Mesenchymal stem cell (in vitro differentiated cells and primary cell): ENCODE measurements at regions not wholly inside any gene's neighbourhood (a gene's known extent, or its start where the extent isn't known, plus 50 kb on each side); places are given as distances from the start of the nearest gene placed in this dataset.

Experiments
- DNase-seq: peaks from one replicate; pipeline ENCODE4 v3.0.0-alpha.2; 2013
- H2AFZ ChIP-seq: one replicate; pipeline ENCODE4 v1.6.1; 2013; ENCODE audit warnings: low read depth, mild to moderate bottlenecking, control low read depth, inconsistent platforms, low read length, moderate library complexity
- H2AK5ac ChIP-seq: 2 replicates; pipeline ENCODE4 v1.6.1; 2013; ENCODE audit warnings: low read length, moderate library complexity, mild to moderate bottlenecking, inconsistent platforms; ENCODE audit not compliant: severe bottlenecking
- H2BK120ac ChIP-seq: one replicate; pipeline ENCODE4 v1.6.1; 2013; ENCODE audit warnings: low read depth, mild to moderate bottlenecking, inconsistent platforms, low read length, moderate library complexity
- H2BK12ac ChIP-seq, 2 experiments: one replicate each; pipeline ENCODE4 v1.6.1; 2013; ENCODE audit warnings: inconsistent platforms in 2 of 2, low read length in 2 of 2, mild to moderate bottlenecking in 2 of 2, moderate library complexity in 2 of 2, control low read depth in 1 of 2
- H2BK15ac ChIP-seq: one replicate; pipeline ENCODE4 v1.6.1; 2013; ENCODE audit warnings: mild to moderate bottlenecking, low read depth, inconsistent platforms; ENCODE audit not compliant: poor library complexity, severe bottlenecking
- H2BK5ac ChIP-seq: 2 replicates; pipeline ENCODE4 v1.6.1; 2013; ENCODE audit warnings: low read depth, mild to moderate bottlenecking, low read length, control low read depth, inconsistent platforms; ENCODE audit not compliant: poor library complexity, severe bottlenecking
- H3K14ac ChIP-seq, 2 experiments: one replicate each; pipeline ENCODE4 v1.6.1; 2013; ENCODE audit warnings: inconsistent platforms in 2 of 2, low read length in 2 of 2, control low read depth in 1 of 2, mild to moderate bottlenecking in 1 of 2, moderate library complexity in 1 of 2
- H3K18ac ChIP-seq, 2 experiments: one replicate each; pipeline ENCODE4 v1.6.1; 2013; ENCODE audit warnings: inconsistent platforms in 2 of 2, low read length in 2 of 2, control low read depth in 1 of 2, low read depth in 1 of 2, mild to moderate bottlenecking in 1 of 2
- H3K23ac ChIP-seq, 2 experiments: one replicate each; pipeline ENCODE4 v1.6.1; 2013; ENCODE audit warnings: inconsistent platforms in 2 of 2, low read length in 2 of 2, mild to moderate bottlenecking in 2 of 2, moderate library complexity in 2 of 2, control low read depth in 1 of 2
- H3K27ac ChIP-seq: 2 replicates; pipeline ENCODE4 v1.5.1; 2013; ENCODE audit warnings: mild to moderate bottlenecking, moderate library complexity, low read length, control low read depth, inconsistent platforms; ENCODE audit not compliant: poor library complexity, severe bottlenecking
- H3K27me3 ChIP-seq, 2 experiments: 2 replicates each; pipeline versions ENCODE4 v1.6.1 to v1.7.0; 2013; ENCODE audit warnings: low read length in 2 of 2, mild to moderate bottlenecking in 2 of 2, moderate library complexity in 2 of 2, control low read depth in 1 of 2, inconsistent platforms in 1 of 2; ENCODE audit not compliant: control insufficient read depth in 1 of 2, insufficient read depth in 1 of 2
- H3K36me3 ChIP-seq, 2 experiments: 2 replicates each; pipeline versions ENCODE4 v1.6.1 to v1.7.0; 2013; ENCODE audit warnings: low read length in 2 of 2, control low read depth in 1 of 2, inconsistent platforms in 1 of 2, low read depth in 1 of 2, mild to moderate bottlenecking in 1 of 2; ENCODE audit not compliant: insufficient read depth in 2 of 2, control insufficient read depth in 1 of 2
- H3K4ac ChIP-seq, 2 experiments: one replicate each; pipeline ENCODE4 v1.6.1; 2013; ENCODE audit warnings: inconsistent platforms in 2 of 2, low read length in 2 of 2, mild to moderate bottlenecking in 2 of 2, moderate library complexity in 2 of 2, control low read depth in 1 of 2, low read depth in 1 of 2
- H3K4me1 ChIP-seq: 2 replicates; pipeline ENCODE4 v1.6.1; 2013; ENCODE audit warnings: low read depth, low read length, control low read depth; ENCODE audit not compliant: control insufficient read depth, insufficient read depth
- H3K4me2 ChIP-seq: 2 replicates; pipeline ENCODE4 v1.6.1; 2013; ENCODE audit warnings: low read length, mild to moderate bottlenecking, inconsistent platforms; ENCODE audit not compliant: poor library complexity, severe bottlenecking
- H3K4me3 ChIP-seq, 2 experiments: 2 replicates each; pipeline versions ENCODE4 v1.5.1 to v1.7.0; 2013; ENCODE audit warnings: low read length in 2 of 2, mild to moderate bottlenecking in 2 of 2, control low read depth in 1 of 2, low read depth in 1 of 2; ENCODE audit not compliant: insufficient read depth in 1 of 2
- H3K79me1 ChIP-seq: replicated peaks from 2 replicates; pipeline ENCODE4 v1.6.1; 2013; ENCODE audit warnings: mild to moderate bottlenecking, control low read depth, low read length, inconsistent platforms; ENCODE audit not compliant: poor library complexity, severe bottlenecking
- H3K9ac ChIP-seq: 2 replicates; pipeline ENCODE4 v1.7.0; 2013; ENCODE audit warnings: mild to moderate bottlenecking, low read length, moderate library complexity
- H3K9me3 ChIP-seq: 2 replicates; pipeline ENCODE4 v1.7.0; 2013; ENCODE audit warnings: mild to moderate bottlenecking, low read length; ENCODE audit not compliant: control insufficient read depth
- H4K8ac ChIP-seq: one replicate; pipeline ENCODE4 v1.6.1; 2013; ENCODE audit warnings: inconsistent platforms, mild to moderate bottlenecking, low read length, moderate library complexity
- H4K91ac ChIP-seq: one replicate; pipeline ENCODE4 v1.6.1; 2013; ENCODE audit warnings: mild to moderate bottlenecking, low read length, inconsistent platforms
- WGBS: methylation state at CpG from one replicate; pipeline ENCODE4 v1.1.7; 2013; ENCODE audit warnings: mixed read lengths; 5-methylcytosine and 5-hydroxymethylcytosine counted together

GRCh38 chr15:60191821-60192220 is 187.7 kb downstream of the FOXB1 start:
- Histone ChIP-seq H3K36me3 (no peaks in the 10 kb centered on the region), H3K23ac (no peak overlapping the region), H2BK12ac (no peak overlapping the region), H4K8ac (no peak overlapping the region), H4K91ac (no peak overlapping the region), H3K18ac (no peak overlapping the region), H3K4me2 (no peak overlapping the region), H2AFZ (no peak overlapping the region), H3K4ac (no peak overlapping the region), H3K4me3 (no peak overlapping the region), H3K27me3 (peaks cover 20 to 55% of the 10 kb centered on the region in 2 experiments), H2BK15ac (no peak overlapping the region), H2BK120ac (no peak overlapping the region), H3K4me1 (no peaks in the 10 kb centered on the region), H2BK5ac (no peak overlapping the region), H2AK5ac (no peak overlapping the region), H3K27ac (no peak overlapping the region), H3K9me3 (no peaks in the 10 kb centered on the region), H3K79me1 (no peaks in the 10 kb centered on the region), H3K14ac (no peak overlapping the region), H3K9ac (no peak overlapping the region)
- WGBS = no CpG with 5 or more reads among the region's 2 CpGs
- DNase-seq = no peak

GRCh38 chr15:60195611-60196010 is 191.5 kb downstream of the FOXB1 start:
- Histone ChIP-seq H2AFZ (no peak overlapping the region), H3K4me1 (no peaks in the 10 kb centered on the region), H2BK12ac (no peak overlapping the region), H4K91ac (no peak overlapping the region), H3K18ac (no peak overlapping the region), H2BK5ac (no peak overlapping the region), H3K4me3 (no peak overlapping the region), H3K79me1 (no peaks in the 10 kb centered on the region), H4K8ac (no peak overlapping the region), H2AK5ac (no peak overlapping the region), H2BK15ac (no peak overlapping the region), H3K27me3 (peaks cover 19 to 40% of the 10 kb centered on the region in 2 experiments), H3K4ac (no peak overlapping the region), H2BK120ac (no peak overlapping the region), H3K9me3 (no peaks in the 10 kb centered on the region), H3K23ac (no peak overlapping the region), H3K27ac (no peak overlapping the region), H3K36me3 (no peaks in the 10 kb centered on the region), H3K9ac (no peak overlapping the region), H3K4me2 (no peak overlapping the region), H3K14ac (no peak overlapping the region)
- DNase-seq = no peak
- WGBS = 100% methylated on average over 1 of the region's 1 CpG

- Histone ChIP-seq H3K4me2 (no peak overlapping the region), H2BK5ac (no peak overlapping the region), H3K9me3 (no peaks in the 10 kb centered on the region), H3K4ac (no peak overlapping the region), H3K23ac (no peak overlapping the region), H2BK12ac (no peak overlapping the region), H3K14ac (no peak overlapping the region), H4K91ac (no peak overlapping the region), H2BK120ac (no peak overlapping the region), H3K27ac (no peak overlapping the region), H3K79me1 (no peaks in the 10 kb centered on the region), H3K36me3 (no peaks in the 10 kb centered on the region), H2AFZ (no peak overlapping the region), H4K8ac (no peak overlapping the region), H3K4me1 (no peaks in the 10 kb centered on the region), H2AK5ac (no peak overlapping the region), H3K18ac (no peak overlapping the region), H3K9ac (no peak overlapping the region), H2BK15ac (no peak overlapping the region), H3K4me3 (no peak overlapping the region), H3K27me3 (peaks cover 24 to 39% of the 10 kb centered on the region in 2 experiments)
- 68% methylated on average over 11 of the region's 11 CpGs for WGBS
- no peak for DNase-seq
Observed at GRCh38 chr15:60204131-60204885, 193.5 kb downstream of the ANXA2 start.

- H4K91ac ChIP-seq = no peak overlapping the region
- H2BK5ac ChIP-seq = no peak overlapping the region
- no peak for DNase-seq
- no peak overlapping the region for H3K23ac ChIP-seq
- no peak overlapping the region for H3K27ac ChIP-seq
- H2AFZ ChIP-seq = no peak overlapping the region
- peaks cover 19 to 40% of the 10 kb centered on the region in 2 experiments for H3K27me3 ChIP-seq
- H4K8ac ChIP-seq = no peak overlapping the region
- no peaks in the 10 kb centered on the region for H3K79me1 ChIP-seq
- H3K36me3 ChIP-seq = no peaks in the 10 kb centered on the region
- 80% methylated on average over 4 of the region's 4 CpGs for WGBS
- H3K9ac ChIP-seq = no peak overlapping the region
- no peak overlapping the region for H2BK120ac ChIP-seq
- H2AK5ac ChIP-seq = no peak overlapping the region
- no peak overlapping the region for H3K4me2 ChIP-seq
- H3K18ac ChIP-seq = no peak overlapping the region
- no peak overlapping the region for H2BK15ac ChIP-seq
- no peaks in the 10 kb centered on the region for H3K4me1 ChIP-seq
- H3K9me3 ChIP-seq = no peaks in the 10 kb centered on the region
- H3K14ac ChIP-seq = no peak overlapping the region
- H2BK12ac ChIP-seq = no peak overlapping the region
- H3K4ac ChIP-seq = no peak overlapping the region
- H3K4me3 ChIP-seq = no peak overlapping the region
Observed at GRCh38 chr15:60208709-60209108, 189.1 kb downstream of the ANXA2 start.
